K562 (cell line): ENCODE measurements at regions not wholly inside any gene's neighbourhood (a gene's known extent, or its start where the extent isn't known, plus 50 kb on each side); places are given as distances from the start of the nearest gene placed in this dataset.

ENCODE experiments used
- CREM ChIP-seq: IDR thresholded peaks from 2 replicates; pipeline ENCODE4 v1.6.1; 2014; ENCODE audit warnings: antibody characterized with exemption, low read depth
- IFI16 ChIP-seq: fragments of 250-450 bp; sonication (Bioruptor Pico); IDR thresholded peaks from 2 replicates; pipeline ENCODE4 v2.1.2; 2022; ENCODE audit warnings: mild to moderate bottlenecking, inconsistent platforms
- KDM5B ChIP-seq: fragments of 200-600 bp; sonication (generic); IDR thresholded peaks from 2 replicates; pipeline ENCODE4 v1.6.1; 2012; ENCODE audit warnings: low read depth, mild to moderate bottlenecking, moderate library complexity, low read length, control low read depth, inconsistent platforms; ENCODE audit not compliant: insufficient replicate concordance
- LCOR ChIP-seq: sonication (generic); formaldehyde crosslinking; IDR thresholded peaks from 2 replicates; pipeline ENCODE4 v1.8.0; 2022; ENCODE audit warnings: mild to moderate bottlenecking, missing genetic modification reagents
- NR2C1 ChIP-seq, 2 experiments: fragments of 450-650 bp; IDR thresholded peaks; 2 replicates each; pipeline ENCODE4 v1.6.1; 2017; ENCODE audit warnings: mild to moderate bottlenecking in 2 of 2, antibody characterized with exemption in 1 of 2, inconsistent platforms in 1 of 2, missing compliant biosample characterization in 1 of 2, missing genetic modification characterization in 1 of 2
- RNF2 ChIP-seq: sonication (generic); IDR thresholded peaks from 2 replicates; pipeline ENCODE4 v1.6.1; 2016
- ZNF263 ChIP-seq: sonication (generic); formaldehyde crosslinking; IDR thresholded peaks from 2 replicates; pipeline ENCODE4 v1.8.0; 2022; ENCODE audit warnings: mild to moderate bottlenecking, missing genetic modification reagents, borderline replicate concordance
- TF ChIP-seq, protein P1 (sequence below): fragments of 250-450 bp; sonication (Bioruptor Pico); IDR thresholded peaks from 2 replicates; pipeline ENCODE4 v1.5.1; 2021; ENCODE audit warnings: mild to moderate bottlenecking
- TF ChIP-seq, protein P2 (sequence below): sonication (generic); formaldehyde crosslinking; IDR thresholded peaks from 2 replicates; pipeline ENCODE4 v1.8.0; 2022; ENCODE audit warnings: missing genetic modification reagents, mild to moderate bottlenecking, moderate library complexity, borderline replicate concordance
- TF ChIP-seq, protein P3 (sequence below), 2 experiments: IDR thresholded peaks; 2 replicates each; pipeline ENCODE4 v1.6.1; 2011; ENCODE audit warnings: borderline replicate concordance in 1 of 2, control low read depth in 1 of 2, low read depth in 1 of 2, low read length in 1 of 2, mild to moderate bottlenecking in 1 of 2, mixed read lengths in 1 of 2, moderate library complexity in 1 of 2; ENCODE audit not compliant: insufficient read depth in 1 of 2, insufficient read length in 1 of 2, poor library complexity in 1 of 2, severe bottlenecking in 1 of 2; ENCODE audit errors: extremely low read depth in 1 of 2
- TF ChIP-seq, protein P4 (sequence below): fragments of 450-650 bp; IDR thresholded peaks from 2 replicates; pipeline ENCODE4 v1.7.1; 2018; ENCODE audit warnings: mild to moderate bottlenecking, low read depth; ENCODE audit not compliant: partially characterized antibody
- TF ChIP-seq, protein P5 (sequence below): fragments of 450-650 bp; formaldehyde crosslinking; IDR thresholded peaks from 2 replicates; pipeline ENCODE4 v1.4.0; 2022; ENCODE audit warnings: mild to moderate bottlenecking, moderate library complexity
- TF ChIP-seq, protein P6 (sequence below): sonication (generic); formaldehyde crosslinking; IDR thresholded peaks from 2 replicates; pipeline ENCODE4 v1.9.0; 2022; ENCODE audit warnings: mild to moderate bottlenecking, missing genetic modification reagents

DNA sequence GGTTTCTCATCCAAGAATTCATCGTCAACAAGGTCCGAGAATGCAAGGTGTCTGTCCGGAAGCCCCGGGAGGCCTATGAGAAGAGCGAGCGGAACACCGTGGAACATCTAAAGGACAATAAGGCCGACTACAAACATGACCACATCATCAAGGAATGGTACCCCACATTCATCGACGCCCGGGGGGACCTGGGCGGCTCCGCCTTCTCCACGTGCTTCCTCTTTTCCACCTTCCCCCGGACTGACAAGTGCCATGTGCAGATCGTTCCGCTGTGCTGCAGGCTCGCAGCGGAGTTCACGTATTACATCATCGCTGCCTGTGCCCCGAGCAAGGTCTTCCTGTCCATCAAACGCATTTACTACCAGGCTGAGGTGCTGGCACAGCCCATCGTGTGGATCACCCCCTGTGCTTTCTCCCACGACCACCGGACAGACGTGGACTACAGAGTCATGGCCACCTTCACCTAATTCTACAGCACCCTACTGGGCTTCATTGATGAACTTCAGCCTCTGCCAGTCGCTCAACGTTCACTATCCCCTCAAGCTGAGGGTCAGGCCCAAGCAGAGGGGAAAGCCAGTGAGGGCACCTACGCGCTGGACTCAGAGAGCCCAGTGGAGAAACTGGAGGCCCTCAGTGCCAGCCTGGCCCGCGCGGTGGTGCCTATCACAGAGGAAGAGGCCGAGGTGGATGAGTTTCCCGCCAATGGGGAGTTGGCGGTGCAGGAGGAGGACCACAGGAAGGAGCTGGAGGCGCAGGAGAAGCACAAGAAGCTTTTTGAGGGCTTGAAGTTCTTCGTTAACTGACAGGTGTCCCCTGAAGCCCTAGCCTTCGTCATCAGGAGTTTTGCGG, 125.9 kb upstream of the PABPC4L start (continued):
- TF ChIP-seq, protein P1, sequence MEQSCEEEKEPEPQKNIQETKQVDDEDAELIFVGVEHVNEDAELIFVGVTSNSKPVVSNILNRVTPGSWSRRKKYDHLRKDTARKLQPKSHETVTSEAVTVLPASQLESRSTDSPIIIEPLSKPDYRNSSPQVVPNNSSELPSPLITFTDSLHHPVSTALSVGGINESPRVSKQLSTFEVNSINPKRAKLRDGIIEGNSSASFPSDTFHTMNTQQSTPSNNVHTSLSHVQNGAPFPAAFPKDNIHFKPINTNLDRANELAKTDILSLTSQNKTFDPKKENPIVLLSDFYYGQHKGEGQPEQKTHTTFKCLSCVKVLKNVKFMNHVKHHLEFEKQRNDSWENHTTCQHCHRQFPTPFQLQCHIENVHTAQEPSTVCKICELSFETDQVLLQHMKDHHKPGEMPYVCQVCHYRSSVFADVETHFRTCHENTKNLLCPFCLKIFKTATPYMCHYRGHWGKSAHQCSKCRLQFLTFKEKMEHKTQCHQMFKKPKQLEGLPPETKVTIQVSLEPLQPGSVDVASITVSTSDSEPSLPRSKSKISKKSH (CRISPR knock-in tag): no peak
- TF ChIP-seq ZNF263 (CRISPR knock-in tag) (peak; percentile 85), RNF2 (peak; percentile 52; the same call in 1 of the 2 replicates), KDM5B (peak; percentile 41), LCOR (CRISPR knock-in tag) (0 out of 2 replicates have a peak, but pooled peaks have one; percentile 55), NR2C1 (IDR thresholded peaks at IDR 0.05) (no peak), NR2C1 (tag; IDR thresholded peaks at IDR 0.05) (peak; percentile 61), IFI16 (CRISPR knock-in tag) (no peak), CREM (peak; percentile 65)
- TF ChIP-seq, protein P2, sequence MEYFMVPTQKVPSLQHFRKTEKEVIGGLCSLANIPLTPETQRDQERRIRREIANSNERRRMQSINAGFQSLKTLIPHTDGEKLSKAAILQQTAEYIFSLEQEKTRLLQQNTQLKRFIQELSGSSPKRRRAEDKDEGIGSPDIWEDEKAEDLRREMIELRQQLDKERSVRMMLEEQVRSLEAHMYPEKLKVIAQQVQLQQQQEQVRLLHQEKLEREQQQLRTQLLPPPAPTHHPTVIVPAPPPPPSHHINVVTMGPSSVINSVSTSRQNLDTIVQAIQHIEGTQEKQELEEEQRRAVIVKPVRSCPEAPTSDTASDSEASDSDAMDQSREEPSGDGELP (CRISPR knock-in tag): peak; percentile 50; the same call in 1 of the 2 replicates
- TF ChIP-seq, protein P3, sequence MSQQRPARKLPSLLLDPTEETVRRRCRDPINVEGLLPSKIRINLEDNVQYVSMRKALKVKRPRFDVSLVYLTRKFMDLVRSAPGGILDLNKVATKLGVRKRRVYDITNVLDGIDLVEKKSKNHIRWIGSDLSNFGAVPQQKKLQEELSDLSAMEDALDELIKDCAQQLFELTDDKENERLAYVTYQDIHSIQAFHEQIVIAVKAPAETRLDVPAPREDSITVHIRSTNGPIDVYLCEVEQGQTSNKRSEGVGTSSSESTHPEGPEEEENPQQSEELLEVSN (IDR thresholded peaks at IDR 0.05; ENCODE audit: borderline replicate concordance in 1 of 2, extremely low read depth in 1 of 2, insufficient read depth in 1 of 2, insufficient read length in 1 of 2, low read depth in 1 of 2, low read length in 1 of 2, poor library complexity in 1 of 2, severe bottlenecking in 1 of 2): peak; percentile 73 to 87
- TF ChIP-seq, protein P4, sequence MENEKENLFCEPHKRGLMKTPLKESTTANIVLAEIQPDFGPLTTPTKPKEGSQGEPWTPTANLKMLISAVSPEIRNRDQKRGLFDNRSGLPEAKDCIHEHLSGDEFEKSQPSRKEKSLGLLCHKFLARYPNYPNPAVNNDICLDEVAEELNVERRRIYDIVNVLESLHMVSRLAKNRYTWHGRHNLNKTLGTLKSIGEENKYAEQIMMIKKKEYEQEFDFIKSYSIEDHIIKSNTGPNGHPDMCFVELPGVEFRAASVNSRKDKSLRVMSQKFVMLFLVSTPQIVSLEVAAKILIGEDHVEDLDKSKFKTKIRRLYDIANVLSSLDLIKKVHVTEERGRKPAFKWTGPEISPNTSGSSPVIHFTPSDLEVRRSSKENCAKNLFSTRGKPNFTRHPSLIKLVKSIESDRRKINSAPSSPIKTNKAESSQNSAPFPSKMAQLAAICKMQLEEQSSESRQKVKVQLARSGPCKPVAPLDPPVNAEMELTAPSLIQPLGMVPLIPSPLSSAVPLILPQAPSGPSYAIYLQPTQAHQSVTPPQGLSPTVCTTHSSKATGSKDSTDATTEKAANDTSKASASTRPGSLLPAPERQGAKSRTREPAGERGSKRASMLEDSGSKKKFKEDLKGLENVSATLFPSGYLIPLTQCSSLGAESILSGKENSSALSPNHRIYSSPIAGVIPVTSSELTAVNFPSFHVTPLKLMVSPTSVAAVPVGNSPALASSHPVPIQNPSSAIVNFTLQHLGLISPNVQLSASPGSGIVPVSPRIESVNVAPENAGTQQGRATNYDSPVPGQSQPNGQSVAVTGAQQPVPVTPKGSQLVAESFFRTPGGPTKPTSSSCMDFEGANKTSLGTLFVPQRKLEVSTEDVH: peak; percentile 54
- TF ChIP-seq, protein P5, sequence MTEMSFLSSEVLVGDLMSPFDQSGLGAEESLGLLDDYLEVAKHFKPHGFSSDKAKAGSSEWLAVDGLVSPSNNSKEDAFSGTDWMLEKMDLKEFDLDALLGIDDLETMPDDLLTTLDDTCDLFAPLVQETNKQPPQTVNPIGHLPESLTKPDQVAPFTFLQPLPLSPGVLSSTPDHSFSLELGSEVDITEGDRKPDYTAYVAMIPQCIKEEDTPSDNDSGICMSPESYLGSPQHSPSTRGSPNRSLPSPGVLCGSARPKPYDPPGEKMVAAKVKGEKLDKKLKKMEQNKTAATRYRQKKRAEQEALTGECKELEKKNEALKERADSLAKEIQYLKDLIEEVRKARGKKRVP (CRISPR knock-in tag): peak; percentile 79
- TF ChIP-seq, protein P6, sequence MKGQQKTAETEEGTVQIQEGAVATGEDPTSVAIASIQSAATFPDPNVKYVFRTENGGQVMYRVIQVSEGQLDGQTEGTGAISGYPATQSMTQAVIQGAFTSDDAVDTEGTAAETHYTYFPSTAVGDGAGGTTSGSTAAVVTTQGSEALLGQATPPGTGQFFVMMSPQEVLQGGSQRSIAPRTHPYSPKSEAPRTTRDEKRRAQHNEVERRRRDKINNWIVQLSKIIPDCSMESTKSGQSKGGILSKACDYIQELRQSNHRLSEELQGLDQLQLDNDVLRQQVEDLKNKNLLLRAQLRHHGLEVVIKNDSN (CRISPR knock-in tag): peak; percentile 69
